ENCODE measurements at regions not wholly inside any gene's neighbourhood (a gene's known extent, or its start where the extent isn't known, plus 50 kb on each side); places are given as distances from the start of the nearest gene placed in this dataset.
"Not testable (repeated sequence)": the region's sequence is repeated elsewhere in the genome, so short reads cannot be mapped to it uniquely, and the experiment has no call there.

- DNase-seq: no peak
Observed at GRCh38 chr6:155628306-155628705, 172.7 kb upstream of the NOX3 start.

- DNase-seq: not testable (repeated sequence)
Observed at GRCh38 chr6:155627722-155628212, 172.1 kb upstream of the NOX3 start.

GRCh38 chr6:155623450-155624178, 168.0 kb upstream of the NOX3 start:
- no peak for DNase-seq

- DNase-seq: no peak
Observed at GRCh38 chr6:155614606-155615005, 159.0 kb upstream of the NOX3 start.

- DNase-seq: no peak
Observed at GRCh38 chr6:155611742-155612141, 156.1 kb upstream of the NOX3 start.

- DNase-seq: no peak
Observed at GRCh38 chr6:155604991-155605390, 149.4 kb upstream of the NOX3 start.

- DNase-seq: no peak
Observed at GRCh38 chr6:155599561-155599960, 143.9 kb upstream of the NOX3 start.

GRCh38 chr6:155599160-155599559, 143.5 kb upstream of the NOX3 start:
- DNase-seq: no peak

- DNase-seq: no peak
Observed at GRCh38 chr6:155595284-155595683, 139.6 kb upstream of the NOX3 start.

- no peak for DNase-seq
Observed at GRCh38 chr6:155591741-155592140, 136.1 kb upstream of the NOX3 start.

GRCh38 chr6:155589190-155589589, 133.6 kb upstream of the NOX3 start:
- DNase-seq: no peak

- DNase-seq: no peak
Observed at GRCh38 chr6:155587817-155588216, 132.2 kb upstream of the NOX3 start.

- DNase-seq: no peak
Observed at GRCh38 chr6:155586090-155586489, 130.5 kb upstream of the NOX3 start.

GRCh38 chr6:155584006-155584405, 128.4 kb upstream of the NOX3 start:
- no peak for DNase-seq

GRCh38 chr6:155582016-155582991, 126.7 kb upstream of the NOX3 start:
- no peak for DNase-seq

- DNase-seq: no peak
Observed at GRCh38 chr6:155580904-155581303, 125.3 kb upstream of the NOX3 start.

GRCh38 chr6:155578251-155578650, 122.6 kb upstream of the NOX3 start:
- no peak for DNase-seq

GRCh38 chr6:155561966-155562364, 106.3 kb upstream of the NOX3 start:
- DNase-seq: no peak

GRCh38 chr6:155561257-155561965, 105.8 kb upstream of the NOX3 start:
- DNase-seq: no peak

- no peak for DNase-seq
Observed at GRCh38 chr6:155549928-155550327, 94.3 kb upstream of the NOX3 start.

- no peak for DNase-seq
Observed at GRCh38 chr6:155549028-155549798, 93.6 kb upstream of the NOX3 start.

GRCh38 chr6:155548576-155548975, 92.9 kb upstream of the NOX3 start:
- no peak for DNase-seq

Measured in CD4-positive, alpha-beta T cell treated with Interleukin-1 beta for 1 hour (primary cell).